Peyer's patch (tissue), 4 donors: ENCODE measurements at regions not wholly inside any gene's neighbourhood (a gene's known extent, or its start where the extent isn't known, plus 50 kb on each side); places are given as distances from the start of the nearest gene placed in this dataset.

Experiments used
- POLR2A ChIP-seq, 2 donors: fragments of 450-650 bp; IDR thresholded peaks; one replicate each; pipeline ENCODE4 v1.5.1; 2017; ENCODE audit warnings: antibody characterized with exemption in 2 of 2, mild to moderate bottlenecking in 2 of 2, moderate library complexity in 2 of 2
- TF ChIP-seq, protein P1 (sequence below), 6 experiments: fragments of 450-650 bp in 4 of 6; fragments of 200-600 bp in 2 of 6; sonication (generic) in 1 of 6; IDR thresholded peaks; one replicate each; pipeline ENCODE4 v1.5.1; 2017 to 2019; ENCODE audit warnings: antibody characterized with exemption in 6 of 6, mild to moderate bottlenecking in 3 of 6, moderate library complexity in 1 of 6

DNA sequence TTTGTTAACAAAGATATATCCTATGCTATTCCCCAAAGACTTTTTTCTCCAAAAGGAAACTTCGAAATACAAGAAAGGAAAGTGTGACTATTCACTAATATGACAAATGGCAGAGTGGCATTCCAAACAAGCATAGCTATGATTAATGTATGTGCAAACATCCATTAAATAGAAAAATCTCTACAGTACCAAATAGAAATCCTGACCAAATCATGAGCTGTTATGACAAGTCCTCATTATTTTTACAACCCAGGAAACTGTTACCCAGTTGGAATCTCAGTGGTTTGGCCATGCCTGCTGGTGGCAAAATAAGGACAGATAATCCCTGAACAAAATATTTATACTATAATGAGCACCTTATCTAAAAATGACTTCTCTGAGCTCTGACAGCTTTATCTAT lies 202.1 kb downstream of the SEC23A start:
- TF ChIP-seq, protein P1, sequence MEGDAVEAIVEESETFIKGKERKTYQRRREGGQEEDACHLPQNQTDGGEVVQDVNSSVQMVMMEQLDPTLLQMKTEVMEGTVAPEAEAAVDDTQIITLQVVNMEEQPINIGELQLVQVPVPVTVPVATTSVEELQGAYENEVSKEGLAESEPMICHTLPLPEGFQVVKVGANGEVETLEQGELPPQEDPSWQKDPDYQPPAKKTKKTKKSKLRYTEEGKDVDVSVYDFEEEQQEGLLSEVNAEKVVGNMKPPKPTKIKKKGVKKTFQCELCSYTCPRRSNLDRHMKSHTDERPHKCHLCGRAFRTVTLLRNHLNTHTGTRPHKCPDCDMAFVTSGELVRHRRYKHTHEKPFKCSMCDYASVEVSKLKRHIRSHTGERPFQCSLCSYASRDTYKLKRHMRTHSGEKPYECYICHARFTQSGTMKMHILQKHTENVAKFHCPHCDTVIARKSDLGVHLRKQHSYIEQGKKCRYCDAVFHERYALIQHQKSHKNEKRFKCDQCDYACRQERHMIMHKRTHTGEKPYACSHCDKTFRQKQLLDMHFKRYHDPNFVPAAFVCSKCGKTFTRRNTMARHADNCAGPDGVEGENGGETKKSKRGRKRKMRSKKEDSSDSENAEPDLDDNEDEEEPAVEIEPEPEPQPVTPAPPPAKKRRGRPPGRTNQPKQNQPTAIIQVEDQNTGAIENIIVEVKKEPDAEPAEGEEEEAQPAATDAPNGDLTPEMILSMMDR (IDR thresholded peaks at IDR 0.05): no peak
- no peak for TF ChIP-seq POLR2A (IDR thresholded peaks at IDR 0.05)
